Glutamatergic neuron (in vitro differentiated cells): ENCODE measurements at regions not wholly inside any gene's neighbourhood (a gene's known extent, or its start where the extent isn't known, plus 50 kb on each side); places are given as distances from the start of the nearest gene placed in this dataset.

Experiments used
- DNase-seq: peaks from one replicate; pipeline ENCODE4 v3.0.0; 2022
- H3K27ac Mint-ChIP-seq: one replicate; pipeline ENCODE4 v1.8.0; 2020; ENCODE audit warnings: mild to moderate bottlenecking, mixed read lengths, inconsistent platforms; ENCODE audit not compliant: unreplicated experiment
- H3K27me3 Mint-ChIP-seq: one replicate; pipeline ENCODE4 v1.8.0; 2020; ENCODE audit warnings: mild to moderate bottlenecking, moderate library complexity, mixed read lengths, inconsistent platforms; ENCODE audit not compliant: unreplicated experiment
- H3K36me3 Mint-ChIP-seq: one replicate; pipeline ENCODE4 v1.8.0; 2020; ENCODE audit warnings: mild to moderate bottlenecking, mixed read lengths, inconsistent platforms; ENCODE audit not compliant: unreplicated experiment
- H3K4me1 Mint-ChIP-seq: one replicate; pipeline ENCODE4 v1.8.0; 2020; ENCODE audit warnings: mild to moderate bottlenecking, low read depth, mixed read lengths, inconsistent platforms; ENCODE audit not compliant: unreplicated experiment
- H3K4me3 Mint-ChIP-seq: one replicate; pipeline ENCODE4 v1.8.0; 2020; ENCODE audit warnings: mild to moderate bottlenecking, mixed read lengths, inconsistent platforms; ENCODE audit not compliant: unreplicated experiment
- H3K9me3 Mint-ChIP-seq: one replicate; pipeline ENCODE4 v1.8.0; 2020; ENCODE audit warnings: mild to moderate bottlenecking, moderate library complexity, mixed read lengths, inconsistent platforms; ENCODE audit not compliant: unreplicated experiment
- TF ChIP-seq, protein P1 (sequence below): fragments of 200-600 bp; sonication (generic); IDR thresholded peaks from one replicate; pipeline ENCODE4 v1.5.0; 2021; ENCODE audit not compliant: partially characterized antibody, unreplicated experiment

GRCh38 chr3:22451501-22451900 is 700.5 kb upstream of the ZNF385D start:
- Mint-ChIP-seq H3K36me3 (no peaks in the 10 kb centered on the region), H3K27ac (no peak overlapping the region), H3K9me3 (no peaks in the 10 kb centered on the region), H3K27me3 (peaks cover 1% of the 10 kb centered on the region), H3K4me1 (peaks cover 11% of the 10 kb centered on the region), H3K4me3 (no peak overlapping the region)
- no peak for DNase-seq
- TF ChIP-seq, protein P1, sequence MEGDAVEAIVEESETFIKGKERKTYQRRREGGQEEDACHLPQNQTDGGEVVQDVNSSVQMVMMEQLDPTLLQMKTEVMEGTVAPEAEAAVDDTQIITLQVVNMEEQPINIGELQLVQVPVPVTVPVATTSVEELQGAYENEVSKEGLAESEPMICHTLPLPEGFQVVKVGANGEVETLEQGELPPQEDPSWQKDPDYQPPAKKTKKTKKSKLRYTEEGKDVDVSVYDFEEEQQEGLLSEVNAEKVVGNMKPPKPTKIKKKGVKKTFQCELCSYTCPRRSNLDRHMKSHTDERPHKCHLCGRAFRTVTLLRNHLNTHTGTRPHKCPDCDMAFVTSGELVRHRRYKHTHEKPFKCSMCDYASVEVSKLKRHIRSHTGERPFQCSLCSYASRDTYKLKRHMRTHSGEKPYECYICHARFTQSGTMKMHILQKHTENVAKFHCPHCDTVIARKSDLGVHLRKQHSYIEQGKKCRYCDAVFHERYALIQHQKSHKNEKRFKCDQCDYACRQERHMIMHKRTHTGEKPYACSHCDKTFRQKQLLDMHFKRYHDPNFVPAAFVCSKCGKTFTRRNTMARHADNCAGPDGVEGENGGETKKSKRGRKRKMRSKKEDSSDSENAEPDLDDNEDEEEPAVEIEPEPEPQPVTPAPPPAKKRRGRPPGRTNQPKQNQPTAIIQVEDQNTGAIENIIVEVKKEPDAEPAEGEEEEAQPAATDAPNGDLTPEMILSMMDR: no peak

GRCh38 chr3:22453906-22454535 is 703.0 kb upstream of the ZNF385D start:
- DNase-seq: no peak
- H3K27ac Mint-ChIP-seq: no peak overlapping the region
- peaks cover 11% of the 10 kb centered on the region for H3K4me1 Mint-ChIP-seq
- H3K4me3 Mint-ChIP-seq: no peak overlapping the region
- TF ChIP-seq, protein P1: no peak
- no peaks in the 10 kb centered on the region for H3K36me3 Mint-ChIP-seq
- H3K9me3 Mint-ChIP-seq: no peaks in the 10 kb centered on the region
- H3K27me3 Mint-ChIP-seq: peaks cover 1% of the 10 kb centered on the region

DNA sequence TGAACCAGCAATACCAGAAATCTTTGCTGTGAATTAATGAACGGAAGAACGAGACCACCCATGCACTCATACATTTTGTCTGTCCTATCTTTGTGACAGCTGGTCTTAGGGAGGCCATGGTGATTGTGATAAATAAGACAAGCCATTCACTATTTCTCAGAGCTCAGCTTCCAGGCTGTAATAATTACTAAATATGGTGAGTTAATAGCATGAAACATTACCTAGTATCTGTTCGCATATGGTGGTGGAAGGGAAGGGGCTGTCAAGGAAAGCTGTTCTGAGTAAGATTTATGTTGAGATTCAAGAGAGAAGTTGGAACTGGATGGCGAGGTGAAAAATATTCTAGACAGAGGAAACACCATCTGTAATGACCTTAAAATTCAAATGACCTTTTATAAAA is 719.0 kb upstream of the ZNF385D start:
- Mint-ChIP-seq H3K4me1 (no peaks in the 10 kb centered on the region), H3K27ac (no peak overlapping the region), H3K4me3 (no peak overlapping the region), H3K9me3 (peaks cover 1% of the 10 kb centered on the region), H3K36me3 (no peaks in the 10 kb centered on the region), H3K27me3 (no peaks in the 10 kb centered on the region)
- DNase-seq: no peak
- TF ChIP-seq, protein P1: no peak

- H3K27ac Mint-ChIP-seq: no peak overlapping the region
- TF ChIP-seq, protein P1: no peak
- no peaks in the 10 kb centered on the region for H3K4me1 Mint-ChIP-seq
- no peaks in the 10 kb centered on the region for H3K27me3 Mint-ChIP-seq
- no peaks in the 10 kb centered on the region for H3K36me3 Mint-ChIP-seq
- no peaks in the 10 kb centered on the region for H3K9me3 Mint-ChIP-seq
- no peak overlapping the region for H3K4me3 Mint-ChIP-seq
- no peak for DNase-seq
Observed at GRCh38 chr3:22471557-22471956, 720.5 kb upstream of the ZNF385D start.

DNA sequence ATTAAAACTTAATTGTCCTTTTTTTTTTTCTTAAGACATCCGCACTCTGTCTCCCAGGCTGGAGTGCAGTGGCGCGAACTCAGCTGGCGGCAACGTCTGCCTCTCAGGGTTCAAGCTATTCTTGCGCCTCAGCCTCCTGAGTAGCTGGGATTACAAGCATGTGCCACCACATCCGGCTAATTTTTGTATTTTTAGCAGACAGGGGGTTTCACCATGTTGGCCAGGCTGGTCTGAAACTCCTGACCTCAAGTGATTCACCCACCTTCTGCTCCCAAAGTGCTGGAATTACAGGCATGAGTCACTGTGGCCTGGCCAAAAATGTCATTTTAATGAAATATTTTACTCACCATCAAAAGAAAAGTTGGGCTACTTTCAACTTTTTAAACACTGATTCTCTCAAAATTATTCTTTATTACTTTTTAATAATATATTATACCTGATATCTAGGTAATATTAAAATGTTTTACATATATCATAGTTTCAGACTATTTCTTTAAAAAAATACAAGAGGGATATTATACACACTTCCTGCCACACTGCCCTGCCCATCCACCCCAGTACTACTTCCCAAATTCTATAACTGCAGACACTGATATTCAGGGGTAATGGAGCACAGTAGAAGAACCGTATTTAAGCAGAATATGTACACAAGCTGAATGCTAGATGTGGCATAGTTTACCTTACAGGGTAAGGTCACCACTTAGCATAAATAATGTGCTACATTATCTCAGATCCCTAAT is 723.9 kb upstream of the ZNF385D start:
- Mint-ChIP-seq H3K27me3 (peaks cover 4% of the 10 kb centered on the region), H3K9me3 (no peaks in the 10 kb centered on the region), H3K4me3 (no peak overlapping the region), H3K27ac (no peak overlapping the region), H3K36me3 (no peaks in the 10 kb centered on the region), H3K4me1 (no peaks in the 10 kb centered on the region)
- DNase-seq: no peak
- TF ChIP-seq, protein P1: no peak
